Vagina (tissue), 2 donors: ENCODE measurements at regions not wholly inside any gene's neighbourhood (a gene's known extent, or its start where the extent isn't known, plus 50 kb on each side); places are given as distances from the start of the nearest gene placed in this dataset.

Source experiments
- DNase-seq, 2 donors: peaks; one replicate each; pipeline ENCODE4 v3.0.0-alpha.2; 2017; ENCODE audit errors: extremely low spot score in 2 of 2
- H3K27ac ChIP-seq: fragments of 200-600 bp; sonication (generic); one replicate; pipeline ENCODE4 v1.5.1; 2019
- H3K27me3 ChIP-seq: fragments of 200-600 bp; sonication (generic); one replicate; pipeline ENCODE4 v1.5.1; 2019
- H3K36me3 ChIP-seq, 2 donors: fragments of 200-600 bp; sonication (generic); one replicate each; pipeline ENCODE4 v1.5.1; 2017 to 2019
- H3K4me1 ChIP-seq: fragments of 200-600 bp; sonication (generic); one replicate; pipeline ENCODE4 v1.5.1; 2019
- H3K4me3 ChIP-seq, 2 donors: fragments of 200-600 bp; sonication (generic); 1 replicate in 1 of 2; 2 replicates in 1 of 2; pipeline ENCODE4 v1.5.1; 2016 to 2019
- H3K9me3 ChIP-seq: fragments of 200-600 bp; sonication (generic); one replicate; pipeline ENCODE4 v1.5.1; 2019
- POLR2A ChIP-seq, 2 donors: fragments of 450-650 bp; IDR thresholded peaks; one replicate each; pipeline ENCODE4 v1.6.1; 2017; ENCODE audit warnings: antibody characterized with exemption in 2 of 2, mild to moderate bottlenecking in 2 of 2, moderate library complexity in 2 of 2
- POLR2AphosphoS5 ChIP-seq, 2 donors: sonication (generic); formaldehyde crosslinking; IDR thresholded peaks; one replicate each; pipeline ENCODE4 v1.9.0; 2017; ENCODE audit warnings: antibody characterized with exemption in 2 of 2, mild to moderate bottlenecking in 2 of 2, low read depth in 1 of 2; ENCODE audit not compliant: insufficient read depth in 1 of 2
- intact Hi-C: fragments of 100-400 bp; cut with DNase I; formaldehyde crosslinking; loops from one replicate; pipeline ENCODE4 v1.15.1; 2023
- TF ChIP-seq, protein P1 (sequence below), 3 experiments: fragments of 450-650 bp in 2 of 3; fragments of 200-600 bp in 1 of 3; sonication (generic) in 1 of 3; IDR thresholded peaks; one replicate each; pipeline ENCODE4 v1.5.1; 2017 to 2019; ENCODE audit warnings: antibody characterized with exemption in 3 of 3, mild to moderate bottlenecking in 2 of 3, moderate library complexity in 2 of 3

DNA sequence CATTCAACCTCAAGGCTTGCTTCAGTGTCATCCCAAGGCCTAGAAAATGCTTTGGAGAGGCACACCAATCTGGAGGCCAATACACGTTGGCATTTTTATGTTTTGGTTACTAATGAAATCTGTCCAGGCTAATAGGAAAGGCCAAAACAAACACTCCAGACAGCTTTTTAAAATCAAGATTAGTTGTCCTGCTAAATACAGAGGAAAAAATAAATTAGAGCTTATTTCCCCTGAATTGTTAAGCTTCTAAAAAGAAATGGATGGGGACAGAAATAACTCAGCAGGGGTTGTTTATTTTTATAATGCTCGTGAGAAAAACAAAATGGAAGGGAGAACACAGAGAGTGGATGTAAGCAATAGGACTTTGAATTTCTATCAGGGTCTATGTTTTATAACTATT, 438.5 kb upstream of the LRRC4C start:
- H3K4me1 ChIP-seq: no peaks in the 10 kb centered on the region
- no peak for DNase-seq
- H3K9me3 ChIP-seq: no peaks in the 10 kb centered on the region
- H3K36me3 ChIP-seq: no peaks in the 10 kb centered on the region
- H3K27me3 ChIP-seq: no peaks in the 10 kb centered on the region
- H3K4me3 ChIP-seq: no peak overlapping the region
- intact Hi-C loops: no loop called here
- H3K27ac ChIP-seq: no peak overlapping the region
- no peak for TF ChIP-seq POLR2A (IDR thresholded peaks at IDR 0.05)
- TF ChIP-seq, protein P1, sequence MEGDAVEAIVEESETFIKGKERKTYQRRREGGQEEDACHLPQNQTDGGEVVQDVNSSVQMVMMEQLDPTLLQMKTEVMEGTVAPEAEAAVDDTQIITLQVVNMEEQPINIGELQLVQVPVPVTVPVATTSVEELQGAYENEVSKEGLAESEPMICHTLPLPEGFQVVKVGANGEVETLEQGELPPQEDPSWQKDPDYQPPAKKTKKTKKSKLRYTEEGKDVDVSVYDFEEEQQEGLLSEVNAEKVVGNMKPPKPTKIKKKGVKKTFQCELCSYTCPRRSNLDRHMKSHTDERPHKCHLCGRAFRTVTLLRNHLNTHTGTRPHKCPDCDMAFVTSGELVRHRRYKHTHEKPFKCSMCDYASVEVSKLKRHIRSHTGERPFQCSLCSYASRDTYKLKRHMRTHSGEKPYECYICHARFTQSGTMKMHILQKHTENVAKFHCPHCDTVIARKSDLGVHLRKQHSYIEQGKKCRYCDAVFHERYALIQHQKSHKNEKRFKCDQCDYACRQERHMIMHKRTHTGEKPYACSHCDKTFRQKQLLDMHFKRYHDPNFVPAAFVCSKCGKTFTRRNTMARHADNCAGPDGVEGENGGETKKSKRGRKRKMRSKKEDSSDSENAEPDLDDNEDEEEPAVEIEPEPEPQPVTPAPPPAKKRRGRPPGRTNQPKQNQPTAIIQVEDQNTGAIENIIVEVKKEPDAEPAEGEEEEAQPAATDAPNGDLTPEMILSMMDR (IDR thresholded peaks at IDR 0.05): no peak
- no peak for TF ChIP-seq POLR2AphosphoS5 (IDR thresholded peaks at IDR 0.05; ENCODE audit: insufficient read depth in 1 of 2, low read depth in 1 of 2)

DNA sequence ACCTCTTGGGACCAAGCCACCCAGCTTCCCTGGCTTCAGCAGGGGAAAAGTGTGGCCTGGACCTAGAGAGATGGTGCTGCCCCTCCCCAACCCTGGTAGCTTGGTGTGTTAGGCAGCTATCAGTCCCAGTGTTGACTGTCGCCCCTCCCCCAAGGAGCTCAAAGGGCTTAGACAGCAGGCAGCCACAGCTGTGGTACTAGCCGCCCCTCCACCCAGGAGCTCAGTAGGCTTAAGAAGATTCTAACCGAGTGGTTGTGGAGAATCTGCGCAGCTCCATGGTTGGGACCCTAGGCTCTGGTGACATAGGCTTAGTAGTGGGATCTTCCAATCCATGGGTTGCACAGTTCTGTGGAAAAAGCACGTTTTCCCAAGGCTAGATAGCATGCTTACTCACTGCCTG, 458.4 kb upstream of the LRRC4C start:
- intact Hi-C loops: no loop called here

DNA sequence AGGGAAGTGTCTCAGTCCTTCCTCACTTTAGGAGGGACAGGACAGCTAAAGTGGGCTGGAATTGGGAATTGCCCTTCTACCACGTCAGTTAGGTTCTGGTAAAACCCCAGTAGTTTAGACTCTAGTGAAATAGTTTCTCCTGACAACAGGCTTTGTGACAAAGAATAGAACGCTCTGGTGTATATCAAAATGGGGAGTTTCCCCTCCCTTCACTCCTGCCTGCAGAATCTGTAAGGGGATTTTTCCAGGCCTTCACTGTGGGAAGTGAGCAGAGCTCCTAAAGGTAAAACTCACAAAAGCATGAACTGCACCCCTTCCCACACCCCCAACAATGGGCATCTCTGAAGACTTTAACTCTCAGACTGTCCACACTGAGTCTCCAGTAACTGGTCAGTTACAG, 460.9 kb upstream of the LRRC4C start:
- no peak overlapping the region for H3K27ac ChIP-seq
- H3K4me1 ChIP-seq: no peaks in the 10 kb centered on the region
- no peaks in the 10 kb centered on the region for H3K27me3 ChIP-seq
- DNase-seq: no peak
- no peaks in the 10 kb centered on the region for H3K36me3 ChIP-seq
- intact Hi-C loops: loop anchor here (10.0 kb wide), 1 partner anchor 1316 kb away; no protein-coding TSS in a partner anchor
- H3K9me3 ChIP-seq: no peaks in the 10 kb centered on the region
- no peak overlapping the region for H3K4me3 ChIP-seq
- TF ChIP-seq, protein P1 (IDR thresholded peaks at IDR 0.05): no peak
- TF ChIP-seq POLR2A (IDR thresholded peaks at IDR 0.05): no peak
- no peak for TF ChIP-seq POLR2AphosphoS5 (IDR thresholded peaks at IDR 0.05; ENCODE audit: insufficient read depth in 1 of 2, low read depth in 1 of 2)

More for the DNA sequence above, 458.4 kb upstream of the LRRC4C start:
- no peak for DNase-seq
- no peaks in the 10 kb centered on the region for H3K27me3 ChIP-seq
- no peaks in the 10 kb centered on the region for H3K4me1 ChIP-seq
- H3K27ac ChIP-seq: no peak overlapping the region
- H3K4me3 ChIP-seq: no peak overlapping the region
- TF ChIP-seq POLR2A (IDR thresholded peaks at IDR 0.05) (no peak), POLR2AphosphoS5 (IDR thresholded peaks at IDR 0.05; ENCODE audit: insufficient read depth in 1 of 2, low read depth in 1 of 2) (no peak)
- TF ChIP-seq, protein P1 (IDR thresholded peaks at IDR 0.05): no peak
- no peaks in the 10 kb centered on the region for H3K36me3 ChIP-seq
- no peaks in the 10 kb centered on the region for H3K9me3 ChIP-seq

DNA sequence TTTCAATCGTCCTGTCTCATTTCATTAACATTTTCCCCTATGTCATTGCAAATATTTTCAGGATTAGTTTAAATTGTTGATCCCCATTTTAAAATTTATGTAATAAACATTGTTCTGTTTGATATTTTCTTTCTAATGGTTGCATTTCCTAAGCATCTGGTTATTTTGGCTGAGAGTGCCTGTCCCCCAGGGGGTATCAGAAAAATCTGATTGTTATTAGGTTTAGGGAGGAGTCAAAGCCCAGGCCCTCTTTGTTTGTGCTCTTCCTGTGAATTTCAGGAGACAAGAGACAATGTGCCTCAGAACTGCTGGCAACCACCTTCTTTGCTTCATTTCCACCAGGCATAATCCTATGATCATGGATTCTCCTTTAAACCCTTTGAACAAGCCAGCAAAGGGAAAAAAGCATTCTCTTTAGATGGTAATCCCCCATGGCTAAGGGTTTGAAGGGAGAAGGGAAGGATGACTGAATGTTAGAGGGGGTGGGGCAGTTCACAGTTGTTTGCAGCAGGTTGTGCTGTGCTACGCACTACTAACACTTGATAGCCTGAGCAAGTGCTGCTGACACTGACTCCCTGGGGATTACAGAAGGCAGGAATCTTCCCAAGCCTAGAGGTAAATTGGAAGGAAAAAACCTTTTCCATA, 462.4 kb upstream of the LRRC4C start:
- intact Hi-C loops: loop anchor here (10.0 kb wide), 1 partner anchor 1317 kb away; no protein-coding TSS in a partner anchor
- Histone ChIP-seq H3K27me3 (no peaks in the 10 kb centered on the region), H3K36me3 (no peaks in the 10 kb centered on the region), H3K9me3 (no peaks in the 10 kb centered on the region), H3K4me1 (no peaks in the 10 kb centered on the region), H3K27ac (no peak overlapping the region), H3K4me3 (no peak overlapping the region)
- no peak for TF ChIP-seq POLR2AphosphoS5 (IDR thresholded peaks at IDR 0.05; ENCODE audit: insufficient read depth in 1 of 2, low read depth in 1 of 2)
- TF ChIP-seq POLR2A (IDR thresholded peaks at IDR 0.05): no peak
- TF ChIP-seq, protein P1 (IDR thresholded peaks at IDR 0.05): no peak
- DNase-seq: no peak

DNA sequence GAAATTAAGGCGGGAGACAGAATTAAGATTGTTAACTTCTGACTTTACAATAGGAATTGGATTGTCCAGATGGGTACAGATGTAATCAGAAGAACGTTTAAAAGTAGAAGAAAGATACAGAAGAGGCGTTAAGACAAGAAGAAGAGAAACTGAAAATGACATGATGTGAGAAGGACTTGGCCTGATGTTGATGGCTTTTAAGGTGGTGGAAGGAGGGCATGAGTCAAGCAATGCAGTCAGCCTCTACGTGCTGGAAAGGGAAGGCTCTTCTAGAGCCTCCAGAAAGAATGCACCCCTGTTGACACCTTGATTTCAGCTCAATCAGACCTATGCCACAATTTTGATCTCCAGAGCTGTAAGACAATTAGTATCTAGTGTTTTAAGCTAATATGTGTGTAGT, 466.9 kb upstream of the LRRC4C start:
- Histone ChIP-seq H3K4me1 (no peaks in the 10 kb centered on the region), H3K4me3 (no peak overlapping the region), H3K36me3 (no peaks in the 10 kb centered on the region), H3K27me3 (no peaks in the 10 kb centered on the region), H3K27ac (no peak overlapping the region), H3K9me3 (no peaks in the 10 kb centered on the region)
- intact Hi-C loops: loop anchor here (10.0 kb wide), 1 partner anchor 1322 kb away; no protein-coding TSS in a partner anchor
- TF ChIP-seq, protein P1 (IDR thresholded peaks at IDR 0.05): no peak
- DNase-seq: no peak
